ENCODE measurements at regions not wholly inside any gene's neighbourhood (a gene's known extent, or its start where the extent isn't known, plus 50 kb on each side); places are given as distances from the start of the nearest gene placed in this dataset.
A peak's percentile ranks its signal among the peaks of the same experiment; 100 is the strongest.
"Not testable (repeated sequence)": the region's sequence is repeated elsewhere in the genome, so short reads cannot be mapped to it uniquely, and the experiment has no call there.

DNA sequence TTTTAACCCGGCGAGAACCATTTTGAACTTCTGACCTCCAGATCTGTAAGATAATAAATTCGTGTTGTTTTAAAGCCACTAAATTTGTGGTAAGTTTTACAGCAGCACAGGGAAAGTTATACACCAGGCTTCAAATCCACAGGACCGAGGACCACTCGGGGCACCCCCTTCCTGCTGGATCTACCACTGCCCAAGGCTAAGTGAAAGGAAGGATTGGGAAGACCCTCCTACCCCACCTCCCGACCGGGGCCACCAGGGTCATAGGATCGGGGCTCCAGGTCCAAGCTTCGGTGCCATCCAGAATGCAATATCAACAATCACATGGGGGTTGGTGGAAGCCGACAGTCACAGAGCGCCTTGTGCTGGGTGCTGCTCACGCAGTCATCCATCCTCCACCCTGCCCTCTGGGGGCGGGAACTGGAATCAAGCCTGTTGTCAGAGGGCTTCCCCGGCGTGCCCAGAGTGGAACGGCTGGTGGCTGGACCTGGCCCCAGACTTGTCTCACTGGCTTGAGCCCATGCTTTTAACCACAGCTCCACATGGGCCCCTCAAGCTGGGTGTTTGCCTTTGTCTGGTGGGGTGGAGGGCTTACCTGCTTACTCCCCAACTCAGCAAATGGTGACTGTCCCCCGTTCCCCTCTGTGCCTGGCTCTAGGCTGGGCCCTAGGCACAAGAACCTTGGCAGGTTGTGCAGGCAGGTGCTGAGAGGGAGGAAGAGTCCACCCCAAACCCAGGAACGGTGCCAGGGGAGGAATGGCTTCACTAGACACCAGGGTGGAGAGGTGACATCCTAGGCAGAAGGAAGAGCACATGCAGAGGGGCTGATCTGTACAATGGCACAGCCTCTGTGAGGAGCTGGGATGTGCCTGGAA is 180.3 kb upstream of the RTL1 start:
- DNase-seq = peak; percentile 3

DNA sequence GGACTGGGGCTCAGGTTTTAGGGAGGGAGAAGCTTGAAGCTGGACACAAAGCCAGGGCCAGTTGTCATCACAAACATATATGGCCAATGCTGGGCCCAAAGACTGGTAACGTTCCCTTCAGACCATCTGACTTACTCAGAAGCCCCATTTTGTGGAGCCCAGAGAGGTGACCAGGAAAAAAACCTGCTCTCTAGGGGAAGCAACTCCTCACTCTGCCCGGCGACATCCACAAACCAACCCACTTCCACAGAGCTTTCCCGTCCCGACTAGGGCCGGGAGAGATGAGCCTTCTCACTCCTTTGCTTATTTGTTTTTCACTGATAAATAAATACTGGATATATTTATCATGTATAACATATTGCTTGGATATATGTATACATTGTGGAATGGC is 180.9 kb upstream of the RTL1 start:
- no peak for DNase-seq

DNA sequence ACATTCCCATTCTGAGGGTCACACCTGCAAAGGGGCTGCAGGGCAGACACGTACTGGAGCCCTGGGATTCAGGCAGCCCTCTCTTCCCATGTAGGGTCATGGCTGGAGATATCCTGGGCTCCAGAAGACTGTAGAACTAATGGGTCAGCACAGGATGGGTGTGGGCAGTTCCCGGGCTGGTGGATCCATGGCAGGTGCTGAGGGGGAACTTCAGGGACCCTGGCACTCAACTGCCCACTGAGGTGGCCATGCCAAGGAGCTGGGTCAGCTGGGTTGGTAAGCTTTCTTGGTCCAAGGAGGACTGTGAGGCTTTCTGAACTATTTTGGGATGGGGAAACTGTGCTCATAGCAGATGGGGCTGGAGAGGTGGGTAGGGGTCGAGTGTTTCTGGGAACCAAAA is 183.4 kb upstream of the RTL1 start:
- DNase-seq = no peak

DNA sequence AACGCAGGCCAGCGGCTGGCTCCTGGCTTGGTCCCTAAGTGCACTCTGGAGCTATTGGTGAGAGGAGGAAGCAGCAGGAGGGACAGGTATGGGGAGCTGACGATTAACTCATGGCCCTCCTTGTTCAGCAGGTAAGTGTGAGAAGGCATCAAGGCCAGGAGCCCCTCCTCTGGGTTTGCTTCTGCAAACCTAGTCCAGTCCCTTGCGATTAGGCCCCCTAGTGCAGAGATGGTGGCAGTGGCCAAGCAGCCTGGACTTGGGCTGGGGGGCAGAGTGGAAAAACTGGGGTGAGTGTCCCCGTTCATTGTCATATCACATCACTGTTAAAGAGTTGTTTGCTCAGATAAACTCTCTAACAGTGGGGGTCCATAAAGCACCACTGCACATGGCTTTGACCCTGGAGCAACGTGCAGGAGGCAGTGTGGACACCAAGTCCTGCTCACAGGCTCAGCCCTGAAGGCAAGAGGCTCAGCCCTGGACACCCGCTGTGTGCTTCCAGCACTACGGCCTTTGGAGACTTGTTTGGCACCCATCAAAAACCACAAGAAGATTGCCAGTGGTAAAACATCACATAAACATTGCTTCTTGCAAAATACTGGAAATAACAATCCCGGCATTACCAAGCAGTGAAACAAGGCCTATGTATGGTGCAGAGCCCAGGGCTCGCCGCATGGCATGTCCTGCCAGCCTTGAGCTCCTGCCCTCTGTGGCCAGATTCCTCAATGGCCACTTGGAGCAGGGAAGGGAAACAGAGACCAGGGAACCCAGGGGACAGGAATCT is 184.3 kb upstream of the RTL1 start:
- no peak for DNase-seq

DNA sequence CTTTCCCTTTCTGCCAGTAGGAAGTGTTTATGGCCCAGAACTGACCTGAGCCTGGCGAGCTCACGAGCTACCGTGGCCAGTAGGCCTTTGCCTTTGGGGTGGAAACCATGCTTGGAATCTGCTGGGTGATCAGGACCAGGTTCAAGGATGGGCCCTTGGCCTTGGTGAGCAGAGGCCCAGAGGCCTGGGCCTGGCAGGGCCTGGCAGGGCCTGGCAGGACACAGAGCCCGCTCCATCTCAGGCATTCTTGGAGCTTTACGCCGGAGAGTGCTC is 184.8 kb upstream of the RTL1 start:
- no peak for DNase-seq

DNA sequence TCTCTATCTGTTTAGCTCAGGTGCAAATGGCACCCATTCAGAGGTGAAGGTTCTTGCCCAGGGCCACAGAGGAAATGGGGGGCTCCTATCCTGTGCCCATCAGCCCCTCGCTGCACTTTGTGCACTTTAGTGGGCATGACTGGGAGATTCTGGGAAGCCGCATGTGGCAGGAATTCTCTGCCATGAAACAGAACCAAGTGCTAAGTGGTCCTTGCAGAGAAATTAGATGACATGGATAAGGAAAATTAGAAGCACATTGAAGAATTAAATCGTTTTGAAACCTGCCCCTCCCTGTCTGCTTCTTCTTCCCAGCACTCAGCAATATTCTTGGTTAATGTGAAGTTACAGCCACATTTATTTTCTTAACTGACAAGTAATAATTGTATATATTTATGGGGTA is 185.2 kb upstream of the RTL1 start:
- DNase-seq = no peak

DNA sequence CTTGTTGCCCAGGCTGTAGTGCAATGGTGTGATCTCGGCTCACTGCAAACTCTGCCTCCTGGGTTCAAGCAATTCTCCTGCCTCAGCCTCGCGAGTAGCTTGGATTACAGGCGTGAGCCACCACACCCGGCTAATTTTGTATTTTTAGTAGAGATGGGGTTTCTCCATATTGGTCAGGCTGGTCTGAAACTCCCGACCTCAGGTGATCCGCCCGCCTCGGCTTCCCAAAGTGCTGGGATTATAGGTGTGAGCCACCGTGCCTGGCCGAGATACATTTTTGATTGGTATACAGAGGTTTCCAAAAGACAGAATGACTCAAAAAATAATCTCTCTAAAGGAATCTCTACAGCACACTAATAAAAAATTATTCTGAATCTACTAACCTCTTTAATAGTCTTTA is 187.0 kb upstream of the RTL1 start:
- DNase-seq = not testable (repeated sequence)

DNA sequence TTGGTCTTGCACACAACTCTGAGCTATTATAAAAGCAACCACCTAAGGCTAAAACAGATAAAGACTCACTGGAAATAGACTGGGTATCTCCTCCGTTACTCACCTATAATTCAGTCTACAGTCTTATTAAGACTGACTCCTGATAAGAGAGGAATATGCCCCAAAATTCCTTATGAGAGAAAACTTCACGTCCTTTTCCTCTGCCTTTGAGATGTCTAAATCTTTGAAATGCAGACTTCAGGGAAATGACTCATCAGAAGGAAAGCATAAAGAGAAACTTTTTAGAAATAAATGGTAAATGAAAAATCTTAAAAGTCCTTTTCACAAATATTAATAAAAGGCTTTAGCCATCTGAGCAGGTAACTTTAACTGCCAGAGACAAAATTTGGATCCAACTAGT is 187.5 kb upstream of the RTL1 start:
- no peak for DNase-seq

DNA sequence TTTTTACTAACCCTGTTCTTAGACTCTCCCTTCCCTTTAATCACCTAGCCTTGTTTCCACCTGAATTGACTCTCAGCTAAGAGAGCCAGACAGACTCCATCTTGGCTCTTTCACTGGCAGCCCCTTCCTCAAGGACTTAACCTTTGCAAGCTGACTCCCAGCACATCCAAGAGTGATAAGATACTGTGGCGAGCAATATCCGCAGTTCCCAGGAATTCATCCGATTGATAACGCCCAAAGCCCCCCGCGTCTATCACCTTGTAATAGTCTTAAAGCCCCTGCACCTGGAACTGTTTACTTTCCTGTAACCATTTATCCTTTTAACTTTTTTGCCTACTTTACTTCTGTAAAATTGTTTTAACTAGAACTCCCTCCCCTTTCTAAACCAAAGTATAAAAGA is 191.4 kb upstream of the RTL1 start:
- DNase-seq = not testable (repeated sequence)

DNA sequence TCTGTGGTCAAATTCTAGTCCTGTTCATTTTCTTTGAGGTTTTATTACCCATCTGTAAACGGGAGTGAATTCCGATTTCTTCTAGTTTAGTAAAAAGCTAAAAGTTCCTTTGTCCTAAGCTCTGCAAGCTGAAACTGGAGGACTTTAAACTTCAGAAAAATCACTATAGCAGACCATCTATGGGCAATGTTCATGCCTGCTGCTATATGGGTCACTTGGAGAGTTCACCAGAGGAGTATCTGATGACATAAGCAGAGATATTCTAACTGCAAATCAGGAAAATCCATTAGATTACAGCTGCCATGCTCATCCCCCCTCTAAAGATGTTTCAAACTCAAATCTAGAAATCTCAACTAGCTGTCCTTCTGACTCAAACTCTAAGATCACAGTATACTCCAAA is 193.0 kb upstream of the RTL1 start:
- DNase-seq = no peak

DNA sequence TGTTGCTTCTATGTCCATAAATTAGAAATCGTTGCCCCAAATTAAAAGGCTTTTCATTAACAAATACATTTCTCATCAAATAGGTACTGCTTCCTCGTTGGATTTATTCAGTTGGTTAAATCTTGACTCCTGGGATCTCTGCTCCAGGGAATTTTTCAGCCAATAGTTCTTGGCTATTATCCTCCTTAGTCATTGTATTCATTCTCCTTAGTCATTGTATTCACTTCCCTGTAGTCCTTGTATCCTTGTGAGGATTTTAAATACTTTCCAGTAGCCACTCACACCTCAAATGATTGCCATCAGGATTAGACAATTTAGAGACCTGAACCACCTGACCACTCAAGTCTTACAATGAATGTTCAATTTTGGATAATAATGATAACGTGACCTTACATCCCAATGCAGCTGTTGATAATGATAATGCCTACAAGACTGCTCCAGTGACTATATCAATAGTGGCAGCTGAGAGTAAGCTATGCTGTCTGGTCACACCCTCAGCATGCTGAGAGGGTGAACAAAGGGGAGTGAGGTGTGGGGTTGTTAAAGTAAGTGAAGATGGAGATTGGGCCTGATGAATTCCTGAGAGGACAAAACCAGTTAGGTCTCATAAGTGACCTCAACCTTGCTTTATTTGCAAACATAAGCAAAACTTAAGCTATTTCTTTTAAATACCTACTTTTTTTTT is 193.7 kb upstream of the RTL1 start:
- DNase-seq = no peak

DNA sequence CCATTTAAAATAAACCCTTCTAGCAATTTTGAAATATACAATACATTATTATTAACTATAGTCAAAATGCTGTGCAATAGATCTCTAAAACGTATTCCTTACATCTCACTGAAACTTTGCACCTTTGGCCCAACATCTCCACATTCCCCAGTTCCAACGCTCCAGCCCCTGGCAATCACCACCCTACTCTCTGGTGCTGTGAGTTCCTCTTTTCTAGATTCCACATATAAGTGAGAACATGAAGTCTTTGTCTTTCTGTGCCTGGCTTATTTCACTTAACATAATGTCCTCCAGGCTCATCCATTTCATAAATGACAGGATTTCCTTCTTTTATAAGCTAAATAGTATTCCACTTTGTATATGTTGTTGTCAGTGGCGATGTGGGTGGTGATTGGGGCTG is 194.7 kb upstream of the RTL1 start:
- no peak for DNase-seq

DNA sequence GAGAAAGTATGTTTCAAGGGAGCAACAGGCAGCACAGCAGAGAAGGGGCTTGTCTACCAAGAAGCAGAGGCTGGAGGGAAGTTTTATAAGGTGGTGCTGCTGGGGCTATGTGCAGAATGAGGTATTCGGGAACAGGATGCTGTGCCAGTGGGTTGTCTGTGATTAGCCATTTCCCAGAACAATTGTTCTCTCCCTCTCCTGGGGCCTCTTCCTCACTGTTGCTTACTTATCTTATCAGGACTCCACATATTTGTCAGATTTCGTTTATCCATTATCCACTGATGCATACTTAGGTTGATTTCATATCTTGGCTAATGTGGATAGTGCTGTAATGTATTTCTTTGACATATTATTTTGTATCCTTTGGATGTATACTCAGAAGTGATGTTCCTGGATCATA is 195.1 kb upstream of the RTL1 start:
- DNase-seq = no peak

DNA sequence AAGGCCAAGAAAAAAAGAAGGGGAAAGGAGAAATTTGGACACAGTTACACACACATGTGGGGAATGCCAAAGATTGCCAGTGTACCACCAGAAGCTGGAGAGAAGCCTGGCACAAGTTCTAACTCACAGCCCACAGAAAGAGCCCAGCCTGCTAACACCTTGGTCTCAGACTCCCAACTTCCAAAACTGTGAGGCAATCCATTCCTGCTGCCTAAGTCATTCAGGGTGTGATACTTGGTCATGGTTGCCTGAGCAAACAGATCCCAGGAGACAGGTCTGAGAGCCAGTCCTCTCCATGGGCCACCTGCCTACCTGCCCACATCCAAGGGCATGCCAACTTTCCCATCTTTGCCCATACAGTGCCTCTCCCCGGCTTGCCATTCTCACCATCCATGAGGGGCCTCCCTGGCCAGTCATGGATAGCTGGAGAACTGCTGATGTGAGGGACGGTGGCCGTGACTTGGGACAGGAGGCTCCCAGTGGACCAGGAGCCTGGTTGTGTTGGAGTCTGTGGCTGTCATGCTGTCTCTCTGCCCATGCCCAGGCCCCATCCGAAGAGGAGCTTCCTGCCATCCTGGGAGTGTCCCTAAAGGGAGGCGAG is 198.0 kb upstream of the RTL1 start:
- no peak for DNase-seq

DNA sequence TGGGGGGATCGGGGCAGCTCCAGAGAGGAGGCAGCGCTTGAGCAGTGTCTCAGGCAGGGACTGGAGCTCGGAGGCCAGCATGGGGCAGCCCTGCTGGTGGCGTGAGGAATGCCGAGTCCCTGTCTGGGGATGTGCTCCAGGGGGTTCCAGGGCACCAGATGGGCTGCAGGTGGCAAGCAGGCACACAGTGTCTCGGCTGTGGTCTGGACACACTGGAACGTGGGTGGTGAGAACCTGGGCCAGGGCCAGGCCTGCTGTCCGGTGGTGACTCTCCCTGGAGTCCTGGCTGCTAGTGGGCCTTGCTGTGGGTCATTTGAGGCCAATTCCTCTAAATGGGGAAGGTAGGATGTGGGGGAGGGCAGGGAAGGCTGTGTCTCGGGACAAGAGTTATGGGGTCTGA is 199.4 kb upstream of the RTL1 start:
- DNase-seq = no peak

DNA sequence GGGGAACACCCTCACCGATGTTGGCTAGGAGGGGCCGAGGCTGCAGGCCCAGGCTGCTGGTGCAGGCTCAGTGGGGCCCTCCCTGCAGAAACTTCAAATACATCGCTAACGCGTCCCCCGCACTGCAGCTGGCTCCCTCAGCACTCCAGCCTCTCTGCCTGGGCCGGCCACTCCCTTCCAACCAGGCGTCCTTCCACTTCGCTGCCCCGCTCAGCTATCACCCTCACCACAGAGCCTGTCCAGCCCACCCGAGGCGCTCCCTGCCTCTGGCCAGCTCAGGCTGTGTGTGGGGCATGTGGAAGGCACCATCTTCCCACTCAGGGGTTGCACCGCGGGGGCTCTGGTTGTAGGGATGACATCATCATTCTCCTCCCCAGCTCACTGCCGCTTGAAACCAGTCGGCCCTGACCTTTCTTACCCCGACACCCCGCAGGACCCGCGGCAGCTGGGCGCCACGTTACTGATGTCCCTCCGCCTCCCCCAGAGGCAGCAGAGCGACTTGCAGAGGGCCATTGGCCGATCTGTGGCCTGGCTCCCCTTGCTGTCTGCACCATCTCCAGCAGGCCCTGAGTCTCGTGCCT is 199.9 kb upstream of the RTL1 start:
- DNase-seq = no peak

DNA sequence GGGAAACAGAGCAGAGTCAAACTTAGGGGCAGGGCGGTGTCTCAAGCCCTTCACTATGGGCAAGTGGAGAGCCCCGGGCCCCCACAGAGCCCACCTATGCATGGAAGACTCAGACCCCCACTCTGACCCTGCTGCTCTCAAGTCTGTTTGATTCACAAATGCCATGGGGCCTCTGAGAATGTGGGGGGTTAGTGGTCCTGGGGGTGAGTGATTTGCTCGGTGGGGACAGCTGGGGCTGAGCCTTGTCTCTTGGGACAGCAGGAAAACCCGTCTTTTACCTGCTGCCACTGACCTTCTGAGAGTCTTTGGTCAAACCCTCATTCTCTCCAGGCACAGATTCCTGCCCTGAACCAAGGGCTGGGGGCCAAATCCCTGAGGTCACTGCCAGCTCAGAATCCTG is 201.0 kb upstream of the RTL1 start:
- DNase-seq = no peak

DNA sequence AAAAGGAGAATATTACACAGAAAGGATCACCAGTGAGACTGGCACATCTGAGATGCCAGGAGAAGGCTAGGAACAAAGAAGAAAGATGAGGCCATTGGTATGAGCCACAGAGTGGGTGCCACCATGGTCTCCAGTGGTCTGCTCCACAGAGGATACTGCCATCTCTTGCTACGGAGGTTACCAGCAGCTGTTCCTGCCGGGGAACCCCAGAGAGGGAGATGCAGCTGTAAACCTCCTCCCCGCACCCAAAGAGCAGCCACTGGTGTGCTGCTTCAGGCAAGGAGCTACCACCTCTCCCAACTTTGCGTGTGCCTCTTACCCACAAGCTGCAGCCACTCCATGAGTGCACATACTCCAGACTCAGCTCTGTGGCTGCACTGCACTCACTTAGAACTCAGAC is 201.5 kb upstream of the RTL1 start:
- DNase-seq = no peak

DNA sequence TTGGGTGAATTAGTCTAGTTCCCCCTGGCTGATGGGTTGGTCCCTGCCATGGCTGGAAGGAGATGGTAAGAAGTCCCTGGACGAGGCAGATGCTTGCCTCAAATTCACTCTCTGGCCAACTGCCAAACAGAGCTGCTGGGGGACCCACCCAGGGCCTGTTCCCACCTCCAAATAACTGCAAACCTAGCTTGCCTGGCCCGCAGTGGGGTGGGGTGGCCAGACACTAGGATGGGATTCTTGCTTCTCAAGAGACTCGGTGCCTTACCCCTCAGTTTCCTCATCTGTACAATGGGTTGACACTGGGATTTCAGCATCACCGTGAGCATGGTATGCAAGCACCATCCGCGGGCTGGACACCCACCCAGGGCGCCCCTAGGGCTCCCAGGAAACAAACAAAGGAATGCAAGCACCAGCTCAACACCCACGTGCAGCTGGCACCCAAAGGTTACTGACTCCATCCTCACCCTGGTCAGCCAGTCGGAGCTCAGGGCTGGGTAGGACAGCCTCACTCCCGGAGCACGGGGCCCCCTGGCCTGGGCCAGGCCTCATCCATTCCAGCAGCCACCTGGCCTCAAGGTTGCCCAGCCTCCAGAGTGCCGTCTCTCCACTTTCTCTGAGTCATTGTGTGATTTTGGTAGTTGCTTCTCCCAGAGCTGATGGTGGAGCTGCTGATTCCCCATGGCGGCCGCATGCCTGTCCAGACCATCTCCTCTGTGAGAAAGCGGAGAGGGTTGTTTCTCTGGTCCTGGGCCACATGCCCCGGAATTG is 205.2 kb upstream of the RTL1 start:
- DNase-seq = no peak

DNA sequence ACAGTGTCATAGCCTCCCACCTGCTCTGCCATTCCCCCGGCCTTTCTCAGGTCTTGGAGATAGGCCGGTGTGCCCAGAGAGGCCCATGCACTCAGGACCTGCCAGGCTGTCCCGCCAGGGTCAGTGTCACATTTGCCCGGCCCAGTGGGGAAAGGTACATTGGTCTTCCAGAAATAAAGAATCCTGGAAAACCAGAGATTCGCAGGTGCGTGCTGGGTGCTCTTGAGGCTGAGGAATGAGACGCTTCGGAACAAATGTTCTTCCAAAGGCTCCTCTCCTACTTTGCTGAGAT is 205.8 kb upstream of the RTL1 start:
- no peak for DNase-seq

DNA sequence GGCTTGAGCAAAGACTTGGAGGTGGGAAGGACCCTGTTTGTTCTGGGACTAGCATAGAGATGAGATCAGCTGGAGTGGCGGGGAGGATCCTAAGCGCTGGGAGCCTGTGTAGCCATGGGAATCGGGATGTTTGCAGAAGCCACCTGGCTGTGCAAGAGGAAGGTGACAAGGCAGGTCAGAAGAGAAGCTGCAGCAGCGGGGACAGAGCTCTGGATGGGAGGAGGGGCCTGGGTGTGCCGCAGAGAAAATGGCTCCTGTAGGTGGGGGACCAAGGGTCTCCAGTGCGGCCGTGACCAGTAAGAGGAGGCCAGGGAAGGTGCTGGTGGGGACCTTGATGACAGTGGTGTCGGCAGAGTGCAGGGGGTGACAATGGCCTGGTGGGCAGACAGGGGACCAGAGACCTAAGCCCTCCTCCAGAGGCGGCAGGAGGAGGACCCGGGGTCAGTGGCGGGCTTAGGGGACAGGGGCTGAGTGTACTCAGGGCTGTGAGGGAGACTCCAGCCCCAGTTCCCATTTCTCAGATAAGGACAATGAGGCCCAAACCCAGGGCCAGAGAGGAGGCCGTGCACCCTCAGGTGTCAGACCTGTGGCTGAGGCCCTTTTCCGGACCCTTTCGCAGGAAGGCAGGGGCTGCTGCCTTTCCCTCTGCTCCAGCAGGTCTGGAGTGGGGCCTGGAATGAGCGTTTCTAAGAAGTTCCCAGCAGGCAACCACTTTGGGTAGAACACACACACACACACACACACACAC is 206.6 kb upstream of the RTL1 start:
- peak; percentile 17 for DNase-seq

Data from NCI-H1092 treated with DMSO at 0.1 percent for 48 hours (cell line).